ENCODE measurements at regions not wholly inside any gene's neighbourhood (a gene's known extent, or its start where the extent isn't known, plus 50 kb on each side); places are given as distances from the start of the nearest gene placed in this dataset.

DNA sequence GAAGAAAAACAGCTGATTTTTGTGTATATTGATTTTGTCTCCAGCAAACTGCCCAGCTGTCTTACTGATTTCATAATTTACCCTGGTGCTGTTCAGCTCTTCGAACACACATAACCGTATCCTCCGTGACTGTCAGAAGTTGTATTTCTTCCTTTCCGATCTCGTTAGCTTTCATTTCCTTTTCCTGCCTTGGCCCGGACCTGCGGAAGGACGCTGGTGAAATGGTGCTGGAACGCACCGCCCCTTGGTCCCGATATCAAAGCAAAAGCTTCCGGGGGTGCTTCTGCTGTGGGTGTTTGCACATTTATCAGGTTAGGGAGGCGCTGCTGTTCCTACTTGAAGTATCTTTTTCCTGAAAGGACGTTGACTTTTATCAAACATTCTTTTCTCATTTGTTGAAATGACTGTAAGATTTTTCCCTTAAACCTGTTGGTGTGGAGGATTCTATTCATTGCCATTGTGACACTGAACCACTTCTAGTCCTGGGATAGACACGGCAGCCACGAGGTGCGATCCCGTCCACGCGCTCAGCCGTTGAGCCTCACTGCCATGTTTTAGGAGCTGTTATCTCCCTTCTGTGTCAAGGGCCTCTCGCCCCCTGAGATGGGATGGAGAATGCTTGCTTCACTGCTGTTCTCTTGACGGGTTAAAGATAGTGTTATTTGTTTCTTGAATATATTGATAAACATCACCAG lies 72.6 kb downstream of the FOXL3 start:
- peak overlapping the region; percentile 83 to 95 (median 84) for H3K4me3 Mint-ChIP-seq
- H3K9me3 Mint-ChIP-seq = peaks cover 0 to 2% (median 0%) of the 10 kb centered on the region in 7 donors
- Histone ChIP-seq H3K36me3 (ENCODE audit: control insufficient read depth, insufficient read depth, low read length) (no peaks in the 10 kb centered on the region), H3K4me3 (ENCODE audit: low read depth, low read length) (peak overlapping the region; percentile 81), H3K27me3 (ENCODE audit: control insufficient read depth, insufficient read depth, low read length) (no peaks in the 10 kb centered on the region), H3K27ac (ENCODE audit: insufficient read depth, low read length, poor library complexity, severe bottlenecking) (peak overlapping the region; percentile 72), H3K4me1 (ENCODE audit: control insufficient read depth, insufficient read depth, low read length, poor library complexity, severe bottlenecking) (peaks cover 60% of the 10 kb centered on the region), H3K9me3 (ENCODE audit: control insufficient read depth in 2 of 2, low read length in 2 of 2) (peaks cover 0 to 10% of the 10 kb centered on the region in 2 experiments)
- H3K4me1 Mint-ChIP-seq = peaks cover 14 to 66% (median 50%) of the 10 kb centered on the region in 4 donors
- ATAC-seq (ENCODE audit: low read depth in 2 of 2) (peak; percentile 61 to 64), DNase-seq (peak in 2 of 3 donors; percentile 52 to 85)
- H3K27ac Mint-ChIP-seq = peak overlapping the region; percentile 94 to 99 (median 95)
- H3K36me3 Mint-ChIP-seq = no peaks in the 10 kb centered on the region
- H3K27me3 Mint-ChIP-seq = peaks cover 10% of the 10 kb centered on the region

DNA sequence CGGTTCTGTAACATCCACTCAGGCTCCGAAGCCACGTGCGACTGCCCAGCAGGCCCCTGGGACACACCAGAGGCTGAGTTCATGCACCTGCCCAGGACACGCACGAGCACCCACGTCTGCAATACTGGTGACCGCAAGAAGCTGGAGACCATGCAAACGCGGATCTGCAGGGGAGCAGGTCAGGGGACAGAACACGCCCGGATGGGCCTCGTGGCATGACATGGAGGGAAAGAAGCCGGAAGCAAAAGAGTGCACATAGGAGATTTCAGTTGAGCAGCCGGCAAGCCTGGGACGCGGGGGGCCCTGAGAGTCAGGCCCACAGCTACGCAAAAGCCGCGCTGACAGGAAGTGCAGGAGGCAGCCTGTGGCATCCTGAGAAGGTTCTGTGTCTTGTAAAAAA lies 73.7 kb downstream of the FOXL3 start:
- DNase-seq (peak in 1 of 3 donors; percentile 62), ATAC-seq (ENCODE audit: low read depth in 2 of 2) (peak; percentile 32 to 54)
- Mint-ChIP-seq H3K27ac (peak overlapping the region; percentile 94 to 99 (median 95)), H3K36me3 (no peaks in the 10 kb centered on the region), H3K4me3 (peak overlapping the region; percentile 65 to 86 (median 75)), H3K27me3 (peaks cover 10% of the 10 kb centered on the region), H3K9me3 (peaks cover 0 to 1% (median 0%) of the 10 kb centered on the region in 7 donors), H3K4me1 (peaks cover 14 to 66% (median 47%) of the 10 kb centered on the region in 4 donors)
- Histone ChIP-seq H3K4me1 (ENCODE audit: control insufficient read depth, insufficient read depth, low read length, poor library complexity, severe bottlenecking) (peaks cover 60% of the 10 kb centered on the region), H3K9me3 (ENCODE audit: control insufficient read depth in 2 of 2, low read length in 2 of 2) (peaks cover 0 to 3% of the 10 kb centered on the region in 2 experiments), H3K27me3 (ENCODE audit: control insufficient read depth, insufficient read depth, low read length) (no peaks in the 10 kb centered on the region), H3K27ac (ENCODE audit: insufficient read depth, low read length, poor library complexity, severe bottlenecking) (peak overlapping the region; percentile 21), H3K36me3 (ENCODE audit: control insufficient read depth, insufficient read depth, low read length) (no peaks in the 10 kb centered on the region), H3K4me3 (ENCODE audit: low read depth, low read length) (no peak overlapping the region)

DNA sequence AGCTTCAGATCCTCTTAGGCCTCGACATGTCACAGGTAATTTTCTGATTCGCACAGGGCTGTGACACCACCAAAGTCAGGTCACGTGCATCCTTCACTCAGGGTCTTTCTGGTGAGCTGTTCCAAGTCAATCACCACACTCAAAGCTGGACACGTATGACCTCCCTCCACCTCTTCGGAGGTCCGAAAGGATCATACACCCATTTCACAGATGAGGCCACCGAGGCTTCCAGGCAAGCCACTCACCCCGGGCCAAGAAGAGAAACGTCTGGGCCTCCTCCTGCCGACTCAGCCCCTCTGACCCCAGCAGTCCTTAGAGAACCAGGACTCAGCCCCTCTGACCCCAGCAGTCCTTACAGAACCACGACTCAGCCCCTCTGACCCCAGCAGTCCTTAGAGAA lies 74.6 kb downstream of the FOXL3 start:
- DNase-seq = no peak
- H3K4me3 Mint-ChIP-seq = peak overlapping the region; percentile 10 to 86 (median 75)

DNA sequence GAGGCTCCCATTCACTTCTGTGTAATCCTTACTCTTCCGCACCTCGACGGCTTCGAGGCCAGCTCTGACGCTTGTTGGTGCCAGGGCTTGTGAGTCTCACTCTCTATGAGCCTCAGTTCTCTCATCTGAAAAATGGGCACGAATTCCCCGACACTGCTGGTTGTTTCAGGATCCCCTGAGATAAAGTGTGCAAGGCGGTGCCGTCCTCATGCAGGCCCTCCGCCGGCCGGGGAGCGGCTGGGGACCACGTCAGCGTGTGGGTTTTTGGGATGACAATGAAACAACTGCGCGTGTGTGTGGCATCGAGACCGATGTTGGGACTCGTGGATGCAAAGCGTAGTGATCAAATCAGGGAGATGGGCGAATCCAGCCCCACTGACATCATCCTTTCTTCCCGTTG lies 75.6 kb downstream of the FOXL3 start:
- Histone ChIP-seq H3K27me3 (ENCODE audit: control insufficient read depth, insufficient read depth, low read length) (no peaks in the 10 kb centered on the region), H3K4me3 (ENCODE audit: low read depth, low read length) (peak overlapping the region; percentile 68), H3K36me3 (ENCODE audit: control insufficient read depth, insufficient read depth, low read length) (no peaks in the 10 kb centered on the region), H3K27ac (ENCODE audit: insufficient read depth, low read length, poor library complexity, severe bottlenecking) (no peak overlapping the region), H3K9me3 (ENCODE audit: control insufficient read depth in 2 of 2, low read length in 2 of 2) (no peaks in the 10 kb centered on the region), H3K4me1 (ENCODE audit: control insufficient read depth, insufficient read depth, low read length, poor library complexity, severe bottlenecking) (peaks cover 48% of the 10 kb centered on the region)
- Mint-ChIP-seq H3K27ac (peak overlapping the region; percentile 69 to 86 (median 72)), H3K9me3 (peaks cover 0 to 1% (median 0%) of the 10 kb centered on the region in 7 donors), H3K36me3 (no peaks in the 10 kb centered on the region), H3K27me3 (peaks cover 10% of the 10 kb centered on the region), H3K4me1 (peaks cover 9 to 60% (median 44%) of the 10 kb centered on the region in 4 donors), H3K4me3 (peak overlapping the region; percentile 47 to 75 (median 59))
- no peak for ATAC-seq (ENCODE audit: low read depth in 2 of 2)
- no peak for DNase-seq

More for the DNA sequence above, 74.6 kb downstream of the FOXL3 start:
- Mint-ChIP-seq H3K9me3 (peaks cover 0 to 1% (median 0%) of the 10 kb centered on the region in 7 donors), H3K27me3 (peaks cover 10% of the 10 kb centered on the region), H3K27ac (peak overlapping the region in 2 of 3 donors; percentile 94 to 95), H3K4me1 (peaks cover 14 to 66% (median 47%) of the 10 kb centered on the region in 4 donors), H3K36me3 (no peaks in the 10 kb centered on the region)
- Histone ChIP-seq H3K4me1 (ENCODE audit: control insufficient read depth, insufficient read depth, low read length, poor library complexity, severe bottlenecking) (peaks cover 58% of the 10 kb centered on the region), H3K4me3 (ENCODE audit: low read depth, low read length) (no peak overlapping the region), H3K9me3 (ENCODE audit: control insufficient read depth in 2 of 2, low read length in 2 of 2) (no peaks in the 10 kb centered on the region), H3K36me3 (ENCODE audit: control insufficient read depth, insufficient read depth, low read length) (no peaks in the 10 kb centered on the region), H3K27ac (ENCODE audit: insufficient read depth, low read length, poor library complexity, severe bottlenecking) (no peak overlapping the region), H3K27me3 (ENCODE audit: control insufficient read depth, insufficient read depth, low read length) (no peaks in the 10 kb centered on the region)
- ATAC-seq (ENCODE audit: low read depth in 2 of 2) = no peak

DNA sequence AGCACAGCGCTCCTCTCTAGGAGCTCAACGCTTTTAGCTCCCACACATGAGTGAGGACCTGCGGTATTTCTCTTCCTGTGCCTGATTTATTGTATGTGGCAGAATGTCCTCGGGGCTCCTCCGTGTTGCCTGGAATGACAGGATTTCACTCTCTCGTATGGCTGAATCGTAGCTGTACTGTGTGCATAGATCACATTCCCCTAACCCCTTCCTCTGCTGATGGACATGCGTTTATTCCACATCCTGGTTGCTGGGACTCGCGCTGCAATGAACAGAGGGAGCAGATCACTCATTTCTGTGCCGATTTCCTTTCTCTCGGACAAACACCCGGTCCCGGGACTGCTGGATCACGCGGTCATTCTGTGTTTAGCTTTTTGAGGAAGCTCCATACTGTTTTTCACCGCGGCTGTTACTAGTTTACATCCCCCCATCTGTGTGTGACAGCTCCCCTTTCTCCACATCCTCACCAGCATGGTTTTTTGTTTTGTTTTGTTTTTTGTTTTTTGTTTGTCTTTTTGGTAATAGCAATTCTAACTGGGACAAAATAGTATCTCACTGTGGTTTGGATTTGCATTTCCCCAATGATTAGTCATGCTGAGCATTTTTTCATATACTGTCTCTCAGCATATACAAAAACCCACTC lies 76.3 kb downstream of the FOXL3 start:
- no peak for DNase-seq
- no peaks in the 10 kb centered on the region for H3K36me3 ChIP-seq (ENCODE audit: control insufficient read depth, insufficient read depth, low read length)
- H3K4me3 ChIP-seq (ENCODE audit: low read depth, low read length) = peak overlapping the region; percentile 68
- Mint-ChIP-seq H3K4me3 (peak overlapping the region; percentile 57 to 75 (median 67)), H3K4me1 (peaks cover 9 to 55% (median 42%) of the 10 kb centered on the region in 4 donors), H3K27me3 (peaks cover 10% of the 10 kb centered on the region), H3K27ac (peak overlapping the region; percentile 69 to 86 (median 72)), H3K9me3 (peaks cover 0 to 1% (median 0%) of the 10 kb centered on the region in 7 donors), H3K36me3 (no peaks in the 10 kb centered on the region)
- no peak for ATAC-seq (ENCODE audit: low read depth in 2 of 2)
- peaks cover 43% of the 10 kb centered on the region for H3K4me1 ChIP-seq (ENCODE audit: control insufficient read depth, insufficient read depth, low read length, poor library complexity, severe bottlenecking)
- H3K9me3 ChIP-seq (ENCODE audit: control insufficient read depth in 2 of 2, low read length in 2 of 2) = no peaks in the 10 kb centered on the region
- no peaks in the 10 kb centered on the region for H3K27me3 ChIP-seq (ENCODE audit: control insufficient read depth, insufficient read depth, low read length)
- H3K27ac ChIP-seq (ENCODE audit: insufficient read depth, low read length, poor library complexity, severe bottlenecking) = no peak overlapping the region

DNA sequence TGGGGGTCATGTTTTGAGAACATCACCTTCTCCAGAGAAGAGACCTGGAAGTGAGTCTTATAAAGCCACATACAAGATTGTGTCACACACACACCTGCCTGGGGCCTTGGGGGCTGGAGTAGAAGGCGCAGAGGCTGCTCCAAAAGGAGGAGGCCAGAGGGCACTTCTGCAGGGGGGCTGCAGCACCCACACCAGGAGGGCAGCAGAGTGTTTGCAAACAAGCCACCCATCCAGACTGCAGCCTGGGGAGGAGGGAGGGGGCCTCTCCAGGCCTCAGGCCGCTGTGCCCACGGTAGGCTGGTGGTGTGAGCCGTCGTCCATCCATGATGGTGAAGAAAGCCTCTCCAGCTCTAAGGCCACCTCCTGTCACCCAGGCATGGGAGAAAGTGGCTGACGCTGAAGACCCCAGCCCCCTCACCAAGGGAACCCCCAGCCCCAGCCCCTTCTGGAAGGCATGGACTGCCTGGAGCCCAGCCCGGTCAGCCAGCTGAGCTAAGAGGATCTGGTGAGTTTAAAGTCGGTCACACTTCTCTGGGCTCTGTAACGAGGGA lies 77.5 kb downstream of the FOXL3 start:
- Histone ChIP-seq H3K27ac (ENCODE audit: insufficient read depth, low read length, poor library complexity, severe bottlenecking) (no peak overlapping the region), H3K4me1 (ENCODE audit: control insufficient read depth, insufficient read depth, low read length, poor library complexity, severe bottlenecking) (peaks cover 34% of the 10 kb centered on the region), H3K36me3 (ENCODE audit: control insufficient read depth, insufficient read depth, low read length) (no peaks in the 10 kb centered on the region), H3K4me3 (ENCODE audit: low read depth, low read length) (no peak overlapping the region), H3K9me3 (ENCODE audit: control insufficient read depth in 2 of 2, low read length in 2 of 2) (no peaks in the 10 kb centered on the region), H3K27me3 (ENCODE audit: control insufficient read depth, insufficient read depth, low read length) (no peaks in the 10 kb centered on the region)
- peaks cover 2 to 47% (median 34%) of the 10 kb centered on the region in 4 donors for H3K4me1 Mint-ChIP-seq
- ATAC-seq (ENCODE audit: low read depth in 2 of 2) (no peak), DNase-seq (no peak)
- peak overlapping the region in 2 of 3 donors; percentile 10 to 72 for H3K27ac Mint-ChIP-seq
- no peaks in the 10 kb centered on the region for H3K36me3 Mint-ChIP-seq
- no peak overlapping the region for H3K4me3 Mint-ChIP-seq
- H3K9me3 Mint-ChIP-seq = peaks cover 0 to 1% (median 0%) of the 10 kb centered on the region in 7 donors
- H3K27me3 Mint-ChIP-seq = peaks cover 7% of the 10 kb centered on the region

DNA sequence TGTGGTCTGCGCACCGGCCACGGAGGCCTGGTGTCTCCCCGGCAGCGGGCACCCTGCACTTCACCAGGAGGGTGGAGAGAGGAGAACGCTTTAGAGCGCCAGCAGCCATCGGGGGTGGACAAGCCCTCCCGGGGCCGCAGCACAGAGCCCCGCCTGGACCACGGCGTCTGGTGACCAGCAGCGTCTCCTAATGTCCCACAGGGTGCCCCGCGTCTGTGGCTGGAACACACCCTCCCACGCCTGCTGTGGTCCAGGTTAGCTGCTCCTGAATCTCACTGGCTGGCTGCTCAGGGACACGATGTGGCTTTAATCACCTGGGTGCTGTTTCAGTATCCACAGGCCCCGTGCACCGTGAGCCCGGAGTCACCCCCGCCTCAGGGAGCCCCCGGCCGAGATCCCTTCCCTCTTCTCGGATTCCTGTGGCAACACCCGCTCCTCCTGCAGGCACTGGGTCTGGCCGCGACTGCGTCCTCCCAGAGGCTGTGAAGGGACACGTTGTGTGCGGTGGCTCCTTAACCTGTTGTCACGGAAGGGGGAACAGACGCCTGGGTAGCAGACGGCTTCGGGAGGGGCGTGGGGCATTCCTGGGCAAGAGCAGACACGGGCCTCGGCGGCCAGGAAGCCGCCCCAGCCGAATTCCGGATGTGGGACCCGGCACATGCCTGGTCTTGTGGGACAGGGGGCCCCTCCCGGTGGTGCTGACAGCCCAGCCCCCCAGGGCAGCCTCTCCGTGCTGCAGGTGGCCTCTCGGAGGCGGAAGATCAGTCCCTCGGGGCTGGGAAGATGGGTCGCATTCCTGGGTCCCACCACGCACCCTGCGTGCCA lies 78.9 kb downstream of the FOXL3 start:
- H3K4me3 ChIP-seq (ENCODE audit: low read depth, low read length) = no peak overlapping the region
- ATAC-seq (ENCODE audit: low read depth in 2 of 2) = no peak
- no peak for DNase-seq
- H3K9me3 ChIP-seq (ENCODE audit: control insufficient read depth in 2 of 2, low read length in 2 of 2) = no peaks in the 10 kb centered on the region
- Mint-ChIP-seq H3K4me1 (peaks cover 0 to 36% (median 21%) of the 10 kb centered on the region in 4 donors), H3K36me3 (no peaks in the 10 kb centered on the region), H3K27me3 (peaks cover 4% of the 10 kb centered on the region), H3K27ac (no peak overlapping the region), H3K4me3 (no peak overlapping the region), H3K9me3 (no peaks in the 10 kb centered on the region)
- H3K27me3 ChIP-seq (ENCODE audit: control insufficient read depth, insufficient read depth, low read length) = no peaks in the 10 kb centered on the region
- H3K36me3 ChIP-seq (ENCODE audit: control insufficient read depth, insufficient read depth, low read length) = no peaks in the 10 kb centered on the region
- H3K4me1 ChIP-seq (ENCODE audit: control insufficient read depth, insufficient read depth, low read length, poor library complexity, severe bottlenecking) = peaks cover 20% of the 10 kb centered on the region
- no peak overlapping the region for H3K27ac ChIP-seq (ENCODE audit: insufficient read depth, low read length, poor library complexity, severe bottlenecking)
